ENCODE measurements at regions not wholly inside any gene's neighbourhood (a gene's known extent, or its start where the extent isn't known, plus 50 kb on each side); places are given as distances from the start of the nearest gene placed in this dataset.

GRCh38 chr9:18188971-18189370 is 285.0 kb upstream of the ADAMTSL1 start:
- TF ChIP-seq CTCF (IDR thresholded peaks at IDR 0.05; ENCODE audit: insufficient read depth, low read length): no peak
- DNase-seq (ENCODE audit: low read depth): no peak
- no peak overlapping the region for H3K4me3 ChIP-seq (ENCODE audit: low read depth, low read length)

- no peak for TF ChIP-seq CTCF (IDR thresholded peaks at IDR 0.05; ENCODE audit: insufficient read depth, low read length)
- no peak for DNase-seq (ENCODE audit: low read depth)
- no peak overlapping the region for H3K4me3 ChIP-seq (ENCODE audit: low read depth, low read length)
Observed at GRCh38 chr9:18189871-18190670, 283.9 kb upstream of the ADAMTSL1 start.

- H3K4me3 ChIP-seq (ENCODE audit: low read depth, low read length): no peak overlapping the region
- no peak for DNase-seq (ENCODE audit: low read depth)
- TF ChIP-seq CTCF (IDR thresholded peaks at IDR 0.05; ENCODE audit: insufficient read depth, low read length): no peak
Observed at GRCh38 chr9:18190671-18191374, 283.1 kb upstream of the ADAMTSL1 start.

- no peak overlapping the region for H3K4me3 ChIP-seq (ENCODE audit: low read depth, low read length)
- TF ChIP-seq CTCF (IDR thresholded peaks at IDR 0.05; ENCODE audit: insufficient read depth, low read length): no peak
- DNase-seq (ENCODE audit: low read depth): no peak
Observed at GRCh38 chr9:18194316-18194715, 279.6 kb upstream of the ADAMTSL1 start.

- no peak for TF ChIP-seq CTCF (IDR thresholded peaks at IDR 0.05; ENCODE audit: insufficient read depth, low read length)
- no peak for DNase-seq (ENCODE audit: low read depth)
- no peak overlapping the region for H3K4me3 ChIP-seq (ENCODE audit: low read depth, low read length)
Observed at GRCh38 chr9:18195223-18195622, 278.7 kb upstream of the ADAMTSL1 start.

GRCh38 chr9:18202924-18203323 is 271.0 kb upstream of the ADAMTSL1 start:
- H3K4me3 ChIP-seq (ENCODE audit: low read depth, low read length): no peak overlapping the region
- no peak for DNase-seq (ENCODE audit: low read depth)
- no peak for TF ChIP-seq CTCF (IDR thresholded peaks at IDR 0.05; ENCODE audit: insufficient read depth, low read length)

Measured in fibroblast of the aortic adventitia (primary cell).